ENCODE measurements at regions not wholly inside any gene's neighbourhood (a gene's known extent, or its start where the extent isn't known, plus 50 kb on each side); places are given as distances from the start of the nearest gene placed in this dataset.

- Mint-ChIP-seq H3K27ac (ENCODE audit: unreplicated experiment) (no peak overlapping the region), H3K9me3 (ENCODE audit: low read depth) (no peaks in the 10 kb centered on the region), H3K4me1 (ENCODE audit: low read depth) (peaks cover 35% of the 10 kb centered on the region), H3K27me3 (ENCODE audit: low read depth) (no peaks in the 10 kb centered on the region), H3K4me3 (ENCODE audit: unreplicated experiment) (no peak overlapping the region), H3K36me3 (ENCODE audit: low read depth) (no peaks in the 10 kb centered on the region)
- DNase-seq (ENCODE audit: low spot score): no peak
- TF ChIP-seq CTCF (IDR thresholded peaks at IDR 0.05): no peak
These were observed 107.2 kb downstream of the BTG1 start for GRCh38 chr12:92038476-92038875.

GRCh38 chr12:92036771-92037453, 108.7 kb downstream of the BTG1 start:
- Mint-ChIP-seq H3K4me3 (ENCODE audit: unreplicated experiment) (no peak overlapping the region), H3K27me3 (ENCODE audit: low read depth) (no peaks in the 10 kb centered on the region), H3K36me3 (ENCODE audit: low read depth) (no peaks in the 10 kb centered on the region), H3K4me1 (ENCODE audit: low read depth) (peaks cover 35% of the 10 kb centered on the region), H3K27ac (ENCODE audit: unreplicated experiment) (no peak overlapping the region), H3K9me3 (ENCODE audit: low read depth) (no peaks in the 10 kb centered on the region)
- no peak for DNase-seq (ENCODE audit: low spot score)
- no peak for TF ChIP-seq CTCF (IDR thresholded peaks at IDR 0.05)

GRCh38 chr12:92036061-92036620, 109.5 kb downstream of the BTG1 start:
- Mint-ChIP-seq H3K27ac (ENCODE audit: unreplicated experiment) (no peak overlapping the region), H3K4me1 (ENCODE audit: low read depth) (peaks cover 33% of the 10 kb centered on the region), H3K36me3 (ENCODE audit: low read depth) (no peaks in the 10 kb centered on the region), H3K4me3 (ENCODE audit: unreplicated experiment) (no peak overlapping the region), H3K9me3 (ENCODE audit: low read depth) (no peaks in the 10 kb centered on the region), H3K27me3 (ENCODE audit: low read depth) (no peaks in the 10 kb centered on the region)
- TF ChIP-seq CTCF (IDR thresholded peaks at IDR 0.05): no peak
- DNase-seq (ENCODE audit: low spot score): no peak

GRCh38 chr12:92035477-92035876, 110.2 kb downstream of the BTG1 start:
- H3K4me1 Mint-ChIP-seq (ENCODE audit: low read depth): peaks cover 38% of the 10 kb centered on the region
- no peak overlapping the region for H3K27ac Mint-ChIP-seq (ENCODE audit: unreplicated experiment)
- TF ChIP-seq CTCF (IDR thresholded peaks at IDR 0.05): no peak
- DNase-seq (ENCODE audit: low spot score): no peak
- H3K9me3 Mint-ChIP-seq (ENCODE audit: low read depth): no peaks in the 10 kb centered on the region
- H3K36me3 Mint-ChIP-seq (ENCODE audit: low read depth): no peaks in the 10 kb centered on the region
- peak overlapping the region; percentile 70 for H3K4me3 Mint-ChIP-seq (ENCODE audit: unreplicated experiment)
- H3K27me3 Mint-ChIP-seq (ENCODE audit: low read depth): no peaks in the 10 kb centered on the region

GRCh38 chr12:92034858-92035401, 110.7 kb downstream of the BTG1 start:
- no peaks in the 10 kb centered on the region for H3K9me3 Mint-ChIP-seq (ENCODE audit: low read depth)
- DNase-seq (ENCODE audit: low spot score): no peak
- peak overlapping the region; percentile 70 for H3K4me3 Mint-ChIP-seq (ENCODE audit: unreplicated experiment)
- peaks cover 43% of the 10 kb centered on the region for H3K4me1 Mint-ChIP-seq (ENCODE audit: low read depth)
- no peaks in the 10 kb centered on the region for H3K36me3 Mint-ChIP-seq (ENCODE audit: low read depth)
- TF ChIP-seq CTCF (IDR thresholded peaks at IDR 0.05): peak; percentile 13
- peak overlapping the region; percentile 70 for H3K27ac Mint-ChIP-seq (ENCODE audit: unreplicated experiment)
- no peaks in the 10 kb centered on the region for H3K27me3 Mint-ChIP-seq (ENCODE audit: low read depth)
